GM12891 (cell line): ENCODE measurements at regions not wholly inside any gene's neighbourhood (a gene's known extent, or its start where the extent isn't known, plus 50 kb on each side); places are given as distances from the start of the nearest gene placed in this dataset.
A peak's percentile ranks its signal among the peaks of the same experiment; 100 is the strongest.

Experiments used
- PAX5 ChIP-seq: IDR thresholded peaks from 2 replicates; pipeline ENCODE4 v1.6.1; 2011; ENCODE audit warnings: low read length, moderate library complexity, mild to moderate bottlenecking; ENCODE audit not compliant: insufficient read depth, severe bottlenecking
- POLR2A ChIP-seq: IDR thresholded peaks from 2 replicates; pipeline ENCODE4 v1.6.1; 2011; ENCODE audit warnings: low read depth, low read length, control low read depth
- POLR2AphosphoS5 ChIP-seq: IDR thresholded peaks from 2 replicates; pipeline ENCODE4 v1.6.1; 2011; ENCODE audit warnings: low read depth, low read length, control low read depth
- POU2F2 ChIP-seq: IDR thresholded peaks from 2 replicates; pipeline ENCODE4 v1.6.1; 2011; ENCODE audit warnings: low read depth, mild to moderate bottlenecking, control low read depth, low read length, moderate library complexity
- SPI1 ChIP-seq: IDR thresholded peaks from 2 replicates; pipeline ENCODE4 v1.6.1; 2011; ENCODE audit warnings: low read depth, low read length, control low read depth
- TAF1 ChIP-seq: IDR thresholded peaks from 2 replicates; pipeline ENCODE4 v1.6.1; 2011; ENCODE audit warnings: low read depth, low read length, control low read depth

DNA sequence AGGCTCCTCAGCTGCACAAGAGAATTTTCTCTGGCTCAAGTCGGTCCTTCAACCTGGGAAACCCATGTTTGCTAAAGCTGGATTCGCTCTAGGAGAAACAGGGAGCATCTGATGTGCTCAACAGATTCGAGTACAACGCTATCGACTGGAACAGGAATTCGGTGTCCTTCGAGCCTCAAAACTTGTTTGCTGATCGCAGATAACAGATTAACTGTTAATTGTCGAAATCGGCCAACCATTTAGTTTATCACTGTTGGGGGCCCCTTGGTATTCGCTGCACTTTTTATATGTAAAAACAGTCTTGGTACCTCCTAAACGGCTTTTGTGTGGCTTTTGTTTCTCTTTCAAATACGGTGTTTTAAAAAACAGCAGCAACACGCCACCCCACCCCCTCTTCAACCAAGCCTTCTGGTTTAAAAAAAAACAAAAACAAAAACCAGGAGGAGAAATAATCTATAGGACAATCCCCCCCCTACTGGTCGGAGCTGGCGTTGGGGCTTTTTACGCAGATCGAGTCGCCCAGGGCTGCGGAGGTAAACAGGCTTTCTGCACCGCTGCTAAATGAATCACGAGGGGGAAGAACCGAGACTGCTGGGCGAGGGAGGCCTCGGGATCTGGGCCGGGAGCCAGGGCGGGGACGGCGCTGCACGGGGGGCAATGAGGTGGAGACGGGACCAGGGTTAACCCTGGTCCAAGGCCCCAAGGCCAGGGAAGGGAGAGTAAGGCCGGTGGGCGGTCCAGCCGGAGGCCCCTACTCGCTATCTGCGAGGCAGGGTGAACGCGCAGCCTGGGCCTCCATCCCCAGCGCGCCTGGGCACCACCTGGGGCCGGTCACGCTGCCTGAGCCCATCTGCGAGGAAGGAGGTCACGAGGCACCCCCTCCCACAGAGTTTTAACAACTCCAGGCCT is 71.7 kb upstream of the BCOR start:
- TF ChIP-seq SPI1 (no peak), POLR2A (no peak), TAF1 (no peak), POLR2AphosphoS5 (no peak), POU2F2 (no peak), PAX5 (peak; percentile 96)
